HepG2 (cell line): ENCODE measurements at regions not wholly inside any gene's neighbourhood (a gene's known extent, or its start where the extent isn't known, plus 50 kb on each side); places are given as distances from the start of the nearest gene placed in this dataset.

Experiments
- FOXA3 ChIP-seq: IDR thresholded peaks from 2 replicates; pipeline ENCODE4 v1.6.1; 2016; ENCODE audit warnings: missing genetic modification reagents, missing compliant biosample characterization
- SMC3 ChIP-seq: IDR thresholded peaks from 2 replicates; pipeline ENCODE4 v1.6.1; 2011; ENCODE audit warnings: low read length, improper control_type of control experiment
- SRSF1 ChIP-seq: fragments of 200-400 bp; formaldehyde crosslinking; optimal IDR thresholded peaks from 2 replicates; pipeline ENCODE3; 2017; ENCODE audit warnings: mild to moderate bottlenecking, low read depth, low read length, moderate library complexity
- TBL1XR1 ChIP-seq: fragments of 150-350 bp; IDR thresholded peaks from 2 replicates; pipeline ENCODE4 v1.6.1; 2014; ENCODE audit warnings: borderline replicate concordance, low read length; ENCODE audit not compliant: partially characterized antibody
- ZBTB40 ChIP-seq, 2 experiments: fragments of 450-650 bp in 1 of 2; sonication (generic) in 1 of 2; formaldehyde crosslinking in 1 of 2; IDR thresholded peaks; 2 replicates each; pipeline versions ENCODE4 v1.6.1 to v1.8.0; 2016 to 2022; ENCODE audit warnings: antibody characterized with exemption in 1 of 2, mild to moderate bottlenecking in 1 of 2, missing genetic modification reagents in 1 of 2
- ZBTB7A ChIP-seq: sonication (generic); formaldehyde crosslinking; IDR thresholded peaks from 2 replicates; pipeline ENCODE4 v1.8.0; 2022; ENCODE audit warnings: mild to moderate bottlenecking, missing genetic modification reagents
- ZHX2 ChIP-seq, 2 experiments: sonication (generic) in 1 of 2; formaldehyde crosslinking in 1 of 2; IDR thresholded peaks; 2 replicates each; pipeline versions ENCODE4 v1.6.1 to v1.9.0; 2014 to 2022; ENCODE audit warnings: antibody characterized with exemption in 1 of 2, borderline replicate concordance in 1 of 2, inconsistent platforms in 1 of 2, low read depth in 1 of 2, missing genetic modification reagents in 1 of 2
- ZIK1 ChIP-seq: sonication (generic); formaldehyde crosslinking; IDR thresholded peaks from 2 replicates; pipeline ENCODE4 v1.5.0; 2020; ENCODE audit warnings: mild to moderate bottlenecking, low read depth, missing genetic modification reagents, borderline replicate concordance
- ZNF280D ChIP-seq: sonication (generic); formaldehyde crosslinking; IDR thresholded peaks from 2 replicates; pipeline ENCODE4 v1.5.1; 2020; ENCODE audit warnings: mild to moderate bottlenecking, missing genetic modification reagents
- ZNF670 ChIP-seq: sonication (generic); formaldehyde crosslinking; IDR thresholded peaks from 2 replicates; pipeline ENCODE4 v1.8.0; 2022; ENCODE audit warnings: mild to moderate bottlenecking, missing genetic modification reagents, borderline replicate concordance
- ZSCAN31 ChIP-seq: sonication (generic); formaldehyde crosslinking; IDR thresholded peaks from 2 replicates; pipeline ENCODE4 v1.5.0; 2020; ENCODE audit warnings: low read depth, mild to moderate bottlenecking, missing genetic modification reagents

GRCh38 chr13:103883164-103883563 is 816.9 kb upstream of the SLC10A2 start (continued):
- TF ChIP-seq ZBTB40 (IDR thresholded peaks at IDR 0.05) (no peak), ZBTB40 (CRISPR knock-in tag; IDR thresholded peaks at IDR 0.05) (no peak), ZNF280D (CRISPR knock-in tag) (no peak), ZBTB7A (CRISPR knock-in tag) (no peak), FOXA3 (CRISPR knock-in tag) (peak; percentile 37; the same call in 1 of the 2 replicates), ZSCAN31 (CRISPR knock-in tag) (no peak), ZNF670 (CRISPR knock-in tag) (no peak), ZHX2 (IDR thresholded peaks at IDR 0.05; ENCODE audit: low read depth) (no peak), ZHX2 (CRISPR knock-in tag; IDR thresholded peaks at IDR 0.05; ENCODE audit: borderline replicate concordance) (no peak), SRSF1 (no peak), ZIK1 (no peak), TBL1XR1 (no peak), SMC3 (peak; percentile 60)
